Loucy (cell line): ENCODE measurements at regions not wholly inside any gene's neighbourhood (a gene's known extent, or its start where the extent isn't known, plus 50 kb on each side); places are given as distances from the start of the nearest gene placed in this dataset.

Source experiments
- CTCF ChIP-seq: fragments of 200-600 bp; sonication (generic); conservative IDR thresholded peaks from 2 replicates; pipeline ENCODE4 v1.5.1; 2014; ENCODE audit warnings: mild to moderate bottlenecking, antibody characterized with exemption, low read length
- EZH2phosphoT487 ChIP-seq: fragments of 200-600 bp; IDR thresholded peaks from 2 replicates; pipeline ENCODE4 v1.6.1; 2018; ENCODE audit warnings: antibody characterized with exemption, mild to moderate bottlenecking, moderate library complexity, borderline replicate concordance

DNA sequence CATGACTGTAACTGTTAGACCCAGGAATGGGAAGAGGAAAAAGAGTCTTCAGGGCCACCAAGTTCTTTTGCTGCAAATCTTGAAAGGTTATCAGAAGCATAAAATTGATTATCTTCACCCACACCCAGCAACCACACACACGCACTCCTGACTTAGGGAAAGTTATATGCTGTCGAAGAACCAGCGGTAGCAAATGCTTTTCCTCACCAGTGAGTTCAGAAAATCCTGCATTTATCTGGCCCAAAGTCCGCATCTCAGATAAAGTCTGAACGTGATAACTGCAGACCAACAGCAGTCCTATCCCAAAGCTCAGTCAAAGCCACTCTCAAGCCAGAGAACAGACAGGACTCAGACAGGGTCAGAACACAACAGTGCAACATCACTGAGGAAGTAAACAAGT, 115.6 kb downstream of the IRS2 start:
- no peak for TF ChIP-seq CTCF
- TF ChIP-seq EZH2phosphoT487, result no peak
